Activated CD8-positive, alpha-beta memory T cell treated with anti-CD3 and anti-CD28 coated beads, Interleukin-2, amount 50 U/mL, for 4 hours (primary cell): ENCODE measurements at regions not wholly inside any gene's neighbourhood (a gene's known extent, or its start where the extent isn't known, plus 50 kb on each side); places are given as distances from the start of the nearest gene placed in this dataset.
"Not testable (repeated sequence)": the region's sequence is repeated elsewhere in the genome, so short reads cannot be mapped to it uniquely, and the experiment has no call there.

Experiments
- DNase-seq: peaks from one replicate; pipeline ENCODE4 v3.0.0-alpha.2; 2020

DNA sequence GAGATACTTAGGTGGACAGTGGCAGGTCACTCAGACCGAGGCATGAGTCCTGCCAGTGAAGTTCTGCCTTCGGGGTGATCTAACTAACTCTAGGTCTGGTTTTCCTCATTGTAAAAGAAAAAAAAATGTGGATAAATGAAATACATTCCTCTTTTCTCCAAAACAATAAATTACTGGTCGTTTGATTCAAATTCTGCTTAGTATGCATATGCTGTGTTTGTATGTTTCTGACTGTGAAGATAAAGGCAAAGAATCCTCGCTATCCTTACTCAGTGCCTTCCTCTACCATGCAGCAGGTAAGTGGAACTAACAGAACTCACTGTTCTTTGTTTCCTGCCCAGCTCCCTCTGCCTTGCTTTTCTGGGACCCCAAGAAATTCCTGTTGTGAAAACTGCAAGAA is 330.1 kb downstream of the SUCLG1 start:
- no peak for DNase-seq

GRCh38 chr2:84127812-84128211 is 331.3 kb downstream of the SUCLG1 start:
- not testable (repeated sequence) for DNase-seq

GRCh38 chr2:84126530-84126929 is 332.6 kb downstream of the SUCLG1 start:
- no peak for DNase-seq

DNA sequence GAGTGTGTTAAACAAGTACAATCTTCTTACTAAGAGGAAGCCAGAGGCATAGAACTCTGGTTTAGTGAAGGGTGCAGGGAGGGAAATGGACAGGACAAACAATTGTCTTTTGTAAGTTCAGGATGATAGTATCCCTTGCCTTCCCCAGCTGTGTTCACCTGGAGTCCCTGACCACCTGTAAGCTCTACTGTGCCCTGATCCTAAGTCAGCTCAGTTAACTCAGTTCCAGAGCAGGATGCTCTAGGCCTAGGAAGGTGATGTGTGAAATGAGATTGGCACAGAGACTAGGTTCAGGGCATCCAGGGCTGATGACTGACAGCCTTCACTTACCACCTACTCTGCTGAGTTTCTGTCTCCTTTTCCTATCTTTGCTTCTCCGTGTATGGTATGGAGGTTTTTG is 333.0 kb downstream of the SUCLG1 start:
- no peak for DNase-seq

- DNase-seq: no peak
Measured at GRCh38 chr2:84116143-84116542, 342.9 kb downstream of the SUCLG1 start.

DNA sequence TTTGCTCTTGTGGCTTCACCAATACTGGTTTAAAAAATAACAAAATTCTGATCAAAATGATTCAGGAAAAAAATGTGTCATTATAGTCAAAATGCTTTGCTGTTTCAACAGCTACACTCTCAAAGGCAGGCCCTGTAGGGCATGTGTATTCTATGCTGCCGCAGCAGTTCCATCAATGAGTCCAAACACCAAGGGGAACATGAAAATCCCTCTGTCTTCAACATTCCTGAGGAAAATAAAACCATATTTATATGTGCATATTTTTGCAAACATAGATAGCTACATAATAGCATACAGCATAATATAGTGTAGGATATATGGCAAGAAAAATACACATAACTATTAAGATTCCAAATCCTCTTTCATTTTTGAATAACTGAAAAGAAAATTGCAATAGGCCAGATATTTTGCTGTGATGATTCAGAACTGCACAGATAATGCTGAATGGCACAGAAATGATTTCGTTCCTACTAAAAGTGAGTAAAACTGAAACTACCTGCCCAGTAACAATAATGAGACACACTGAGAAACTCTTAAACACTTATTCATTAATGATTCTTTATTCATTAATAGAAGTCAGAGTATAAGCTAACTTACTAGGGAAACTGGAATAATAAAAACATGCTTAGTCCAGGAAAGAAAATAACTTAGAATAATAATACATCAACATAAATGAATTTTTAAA is 343.8 kb downstream of the SUCLG1 start:
- DNase-seq: no peak

GRCh38 chr2:84103816-84104527 is 355.1 kb downstream of the SUCLG1 start:
- DNase-seq: not testable (repeated sequence)

GRCh38 chr2:84102274-84102673 is 356.8 kb downstream of the SUCLG1 start:
- DNase-seq: no peak

DNA sequence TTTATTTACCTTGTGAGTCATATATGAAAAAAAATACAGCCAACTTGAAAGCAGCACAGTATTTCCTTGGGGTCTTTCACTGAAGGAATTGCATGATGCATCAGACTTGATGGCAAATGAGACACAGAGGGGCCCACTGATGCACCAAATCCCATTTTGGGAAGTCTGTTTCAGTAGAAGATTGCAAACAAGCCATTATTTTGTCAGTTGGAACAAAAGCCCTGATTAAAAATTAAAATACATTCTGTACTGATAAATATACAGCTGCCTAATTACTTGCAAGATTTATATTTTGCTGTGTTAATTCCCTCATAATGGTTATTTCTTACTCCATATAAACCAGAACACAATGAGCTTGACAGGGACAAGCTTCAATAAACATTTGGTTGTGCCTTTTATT is 370.4 kb downstream of the SUCLG1 start:
- no peak for DNase-seq

DNA sequence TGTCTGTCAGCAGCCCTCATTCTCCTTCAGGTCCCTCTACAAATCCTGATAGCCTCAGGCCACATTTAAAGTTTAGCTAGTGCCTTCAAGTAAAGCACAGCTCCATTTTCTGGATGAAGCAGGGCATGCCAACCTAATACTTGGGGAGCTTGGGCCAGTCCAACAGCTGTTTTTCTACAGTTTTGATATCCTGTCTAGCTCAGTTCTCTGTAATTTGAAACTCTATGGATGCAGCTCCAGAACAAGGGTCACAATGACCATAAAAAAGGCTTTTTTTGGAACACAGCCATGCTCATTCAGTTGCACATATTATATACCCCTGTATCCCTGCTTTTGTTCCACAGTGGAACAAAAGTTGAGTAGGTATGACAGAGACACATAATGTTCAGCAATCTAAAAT is 373.5 kb downstream of the SUCLG1 start:
- no peak for DNase-seq

DNA sequence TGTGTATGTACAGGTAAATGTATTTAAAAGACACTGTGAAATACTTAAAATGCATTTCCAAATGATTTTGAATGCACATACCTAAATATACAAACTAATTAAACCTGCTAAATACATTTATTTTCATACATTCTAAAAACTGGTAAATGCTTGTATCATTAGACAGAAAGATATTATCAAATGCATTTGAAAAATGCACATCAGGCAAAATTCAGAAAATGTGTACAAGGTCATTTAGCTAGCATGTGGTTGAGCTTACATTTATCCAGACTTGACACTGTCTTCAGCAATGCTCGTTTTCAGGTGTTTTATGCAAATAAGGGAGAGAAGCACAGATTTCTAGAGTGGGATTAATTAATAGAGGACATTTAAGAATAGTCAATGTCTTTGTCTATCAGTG is 374.2 kb downstream of the SUCLG1 start:
- no peak for DNase-seq

- DNase-seq: no peak
Measured at GRCh38 chr2:84083984-84084383, 375.1 kb downstream of the SUCLG1 start.

GRCh38 chr2:84078471-84078870 is 380.6 kb downstream of the SUCLG1 start:
- DNase-seq: no peak

DNA sequence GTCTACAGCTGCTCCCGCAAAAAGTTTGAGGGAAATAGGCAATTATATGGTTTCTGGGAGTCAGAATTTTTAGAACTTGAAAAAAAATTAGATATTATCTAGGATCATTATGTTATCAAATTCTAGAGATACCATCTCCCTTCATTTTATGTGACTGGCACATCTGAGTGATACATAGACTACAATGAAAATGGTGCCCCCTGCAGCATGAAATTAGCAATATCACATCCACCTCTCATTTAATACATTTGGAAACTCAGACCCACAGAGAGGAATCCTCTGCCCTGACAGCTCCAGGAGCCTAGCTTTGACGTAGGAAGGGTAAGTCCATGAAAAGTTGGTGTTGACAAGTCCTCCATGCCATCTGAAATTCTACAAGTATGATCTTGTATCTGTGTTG is 381.6 kb downstream of the SUCLG1 start:
- no peak for DNase-seq

GRCh38 chr2:84071050-84071449 is 388.0 kb downstream of the SUCLG1 start:
- no peak for DNase-seq

GRCh38 chr2:84065857-84066256 is 393.2 kb downstream of the SUCLG1 start:
- DNase-seq: no peak

DNA sequence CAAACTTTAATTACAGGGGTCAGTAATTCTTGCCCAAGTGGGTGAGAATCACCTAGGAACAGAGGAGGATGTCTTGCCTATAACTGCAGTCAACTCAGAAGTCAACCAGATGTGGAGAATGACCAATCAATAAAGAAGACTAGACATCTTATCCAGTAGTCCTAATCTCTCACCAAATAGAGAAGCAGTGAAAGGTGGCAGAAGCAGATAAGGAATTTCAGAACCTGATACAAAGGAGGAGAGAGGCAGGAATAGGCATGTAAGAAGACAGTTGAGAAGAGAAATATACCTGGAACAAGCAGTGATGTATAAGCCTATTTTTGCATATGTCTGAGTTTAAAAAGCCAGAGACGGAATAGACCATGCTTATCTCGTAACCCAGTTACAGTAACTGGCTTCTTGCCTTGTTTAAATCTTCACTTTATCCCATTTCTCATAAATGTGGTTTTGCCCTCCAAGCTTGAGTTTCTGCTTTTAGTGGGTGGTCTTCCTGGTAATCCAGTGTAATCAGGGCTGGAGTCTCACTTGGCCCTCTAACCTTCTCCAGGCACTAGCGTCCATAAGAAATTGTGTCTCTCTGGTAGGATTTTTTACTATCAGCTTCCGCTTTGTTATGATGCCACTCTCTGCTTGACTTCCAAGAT is 401.0 kb downstream of the SUCLG1 start:
- DNase-seq: no peak

DNA sequence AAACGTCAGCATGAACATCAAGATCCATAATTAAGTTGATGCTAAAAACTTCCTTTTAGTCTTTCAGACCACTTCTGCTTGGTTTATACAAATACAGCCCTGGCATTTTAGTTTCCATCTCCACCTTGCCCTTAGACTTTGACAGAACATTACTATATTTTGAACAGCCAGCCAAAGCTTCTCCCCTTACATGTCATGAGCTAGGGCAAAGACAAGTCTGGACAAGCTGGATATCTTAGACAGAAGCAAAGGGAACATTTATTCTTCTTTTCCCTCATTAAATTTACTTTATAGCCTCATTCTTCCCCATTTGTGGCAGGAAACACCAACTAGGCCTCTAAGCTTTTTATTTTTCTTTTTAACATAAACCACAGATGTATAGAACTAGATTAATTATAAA is 403.3 kb downstream of the SUCLG1 start:
- DNase-seq: no peak

GRCh38 chr2:84054577-84054976 is 404.5 kb downstream of the SUCLG1 start:
- not testable (repeated sequence) for DNase-seq

GRCh38 chr2:84052913-84053312 is 406.2 kb downstream of the SUCLG1 start:
- DNase-seq: no peak

DNA sequence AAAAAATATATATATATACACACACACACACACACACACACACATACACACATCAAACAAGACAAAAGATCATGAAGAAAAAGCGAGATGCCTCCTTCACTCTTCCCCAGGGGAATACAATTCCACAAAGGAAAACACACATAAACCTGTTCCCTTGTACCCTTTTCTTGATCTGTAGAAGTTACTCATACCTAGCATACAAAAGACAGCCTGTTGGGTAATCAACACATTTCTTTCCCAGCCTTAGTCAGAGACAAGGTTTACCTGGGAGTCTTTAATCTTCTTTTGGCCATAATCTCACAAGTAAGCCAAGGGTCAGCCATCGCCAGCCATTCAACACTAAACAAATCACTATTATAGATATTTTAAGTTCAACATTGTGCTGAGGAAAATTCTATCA is 407.0 kb downstream of the SUCLG1 start:
- DNase-seq: no peak

DNA sequence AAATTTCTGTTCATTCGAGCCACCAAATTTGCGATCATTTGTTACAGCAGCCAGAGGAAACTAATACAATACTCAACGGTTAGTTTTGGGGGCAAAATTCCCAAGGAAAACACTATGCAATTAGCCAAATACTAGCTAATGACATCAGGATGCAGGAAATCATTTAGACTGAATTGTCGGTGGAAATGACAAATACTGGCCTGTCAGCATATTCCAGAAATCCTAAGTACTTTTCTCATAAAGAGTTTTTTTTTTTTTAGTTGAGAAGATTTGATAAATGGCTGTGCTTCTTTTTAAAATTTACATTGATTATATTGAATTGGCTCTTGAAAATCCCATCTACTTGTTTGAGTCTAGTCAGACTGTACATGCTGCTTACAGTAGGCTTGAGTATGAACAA is 410.1 kb downstream of the SUCLG1 start:
- DNase-seq: no peak

DNA sequence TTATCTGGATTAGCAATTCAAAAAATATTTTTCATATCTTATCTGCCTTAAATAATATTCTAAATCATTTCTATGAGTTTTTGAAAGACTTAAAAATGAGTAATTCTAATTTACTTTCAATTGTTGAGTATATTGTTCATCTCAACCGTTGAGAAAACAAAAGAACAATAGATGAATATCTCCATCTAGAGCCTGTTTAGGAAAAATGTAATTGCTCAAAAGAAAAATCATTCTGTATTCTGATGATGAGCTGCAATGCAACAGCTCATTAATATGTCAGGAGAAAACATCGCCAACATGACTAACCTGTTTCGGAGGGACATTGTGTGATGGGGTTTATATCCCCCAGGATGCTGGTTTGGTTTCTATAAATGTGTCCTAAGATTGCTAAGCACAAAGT is 417.6 kb downstream of the SUCLG1 start:
- no peak for DNase-seq

GRCh38 chr2:84040281-84040680 is 418.8 kb downstream of the SUCLG1 start:
- DNase-seq: no peak
